Neural cell (in vitro differentiated cells): ENCODE measurements at regions not wholly inside any gene's neighbourhood (a gene's known extent, or its start where the extent isn't known, plus 50 kb on each side); places are given as distances from the start of the nearest gene placed in this dataset.

ENCODE experiments used
- H2AFZ ChIP-seq: fragments of 200-600, 300-800 bp; sonication (generic), shearing (Covaris generic); 2 replicates; pipeline ENCODE4 v1.6.0; 2014; ENCODE audit warnings: low read depth, mild to moderate bottlenecking, antibody characterized with exemption, low read length, moderate library complexity
- H3F3A ChIP-seq: fragments of 200-600 bp; shearing (Covaris generic); 2 replicates; pipeline ENCODE4 v1.6.1; 2016; ENCODE audit warnings: mild to moderate bottlenecking, moderate library complexity, mixed read lengths, antibody characterized with exemption, low read length; ENCODE audit not compliant: insufficient read depth, poor library complexity, severe bottlenecking
- H3K27ac ChIP-seq: fragments of 200-600, 300-800 bp; sonication (generic), shearing (Covaris generic); 2 replicates; pipeline ENCODE4 v1.5.1; 2014; ENCODE audit warnings: mild to moderate bottlenecking, low read length, moderate library complexity
- H3K27me3 ChIP-seq: fragments of 300-800, 200-600 bp; sonication (generic), shearing (Covaris generic); 2 replicates; pipeline ENCODE4 v1.6.0; 2014; ENCODE audit warnings: mild to moderate bottlenecking, low read depth, low read length, moderate library complexity; ENCODE audit not compliant: insufficient read depth
- H3K36me3 ChIP-seq: fragments of 300-800, 200-600 bp; sonication (generic), shearing (Covaris generic); 2 replicates; pipeline ENCODE4 v1.5.1; 2014; ENCODE audit warnings: mild to moderate bottlenecking, antibody characterized with exemption, low read length, moderate library complexity; ENCODE audit not compliant: insufficient read depth
- H3K4me2 ChIP-seq: fragments of 300-800, 200-600 bp; sonication (generic), shearing (Covaris generic); 2 replicates; pipeline ENCODE4 v1.6.0; 2014; ENCODE audit warnings: mild to moderate bottlenecking, low read length
- H3K4me3 ChIP-seq: fragments of 300-800, 200-600 bp; sonication (generic), shearing (Covaris generic); 2 replicates; pipeline ENCODE4 v1.5.1; 2014; ENCODE audit warnings: mild to moderate bottlenecking, low read length, moderate library complexity
- H3K79me2 ChIP-seq: fragments of 200-600 bp; shearing (Covaris generic); replicated peaks from 2 replicates; pipeline ENCODE4 v1.6.0; 2014; ENCODE audit warnings: mild to moderate bottlenecking, low read length, moderate library complexity; ENCODE audit not compliant: insufficient read depth
- H3K9ac ChIP-seq: fragments of 300-800, 200-600 bp; sonication (generic), shearing (Covaris generic); 2 replicates; pipeline ENCODE4 v1.6.1; 2016; ENCODE audit warnings: mild to moderate bottlenecking, low read length, mixed read lengths
- H3K9me2 ChIP-seq: fragments of 200-600 bp; shearing (Covaris generic); 2 replicates; pipeline ENCODE4 v1.6.1; 2016; ENCODE audit warnings: mild to moderate bottlenecking, low read length, mixed read lengths; ENCODE audit not compliant: insufficient read depth
- H3K9me3 ChIP-seq: fragments of 200-600, 300-800 bp; sonication (generic), shearing (Covaris generic); 2 replicates; pipeline ENCODE4 v1.6.1; 2016; ENCODE audit warnings: mild to moderate bottlenecking, mixed run types, low read length, moderate library complexity, mixed read lengths
- H4K20me1 ChIP-seq: fragments of 200-600 bp; shearing (Covaris generic); 2 replicates; pipeline ENCODE4 v1.6.1; 2016; ENCODE audit warnings: mild to moderate bottlenecking, mixed run types; ENCODE audit not compliant: insufficient read depth
- CTCF ChIP-seq: fragments of 450-650 bp; IDR thresholded peaks from 2 replicates; pipeline ENCODE4 v1.5.1; 2014; ENCODE audit warnings: antibody characterized with exemption, mild to moderate bottlenecking, moderate library complexity; ENCODE audit not compliant: poor library complexity, severe bottlenecking
- EP300 ChIP-seq: fragments of 450-650 bp; conservative IDR thresholded peaks from 2 replicates; pipeline ENCODE4 v1.6.1; 2014; ENCODE audit warnings: antibody characterized with exemption, mild to moderate bottlenecking, moderate library complexity; ENCODE audit not compliant: poor library complexity, severe bottlenecking
- EZH2 ChIP-seq: fragments of 200-600, 300-800 bp; shearing (Covaris generic), sonication (generic); IDR thresholded peaks from 2 replicates; pipeline ENCODE4 v1.6.1; 2014; ENCODE audit warnings: antibody characterized with exemption, low read length, borderline replicate concordance, mild to moderate bottlenecking; ENCODE audit not compliant: insufficient read depth, poor library complexity, severe bottlenecking
- MXI1 ChIP-seq: fragments of 450-650 bp; conservative IDR thresholded peaks from 2 replicates; pipeline ENCODE4 v1.6.1; 2014; ENCODE audit warnings: antibody characterized with exemption, mild to moderate bottlenecking; ENCODE audit not compliant: poor library complexity, severe bottlenecking
- POLR2AphosphoS5 ChIP-seq: IDR thresholded peaks from 2 replicates; pipeline ENCODE4 v1.6.1; 2012
- RAD21 ChIP-seq: fragments of 450-650 bp; conservative IDR thresholded peaks from 2 replicates; pipeline ENCODE4 v1.6.1; 2014; ENCODE audit warnings: antibody characterized with exemption, mild to moderate bottlenecking, moderate library complexity
- REST ChIP-seq: IDR thresholded peaks from 2 replicates; pipeline ENCODE4 v1.6.1; 2012; ENCODE audit warnings: borderline replicate concordance
- SMC3 ChIP-seq: fragments of 450-650 bp; conservative IDR thresholded peaks from 2 replicates; pipeline ENCODE4 v1.6.1; 2014; ENCODE audit warnings: antibody characterized with exemption, mild to moderate bottlenecking, moderate library complexity; ENCODE audit not compliant: poor library complexity
- TAF1 ChIP-seq: IDR thresholded peaks from 2 replicates; pipeline ENCODE4 v1.6.1; 2012; ENCODE audit warnings: low read depth

- Histone ChIP-seq H3K27ac (no peak overlapping the region), H3K4me2 (no peak overlapping the region), H4K20me1 (no peaks in the 10 kb centered on the region), H3K9ac (no peak overlapping the region), H3K9me2 (no peaks in the 10 kb centered on the region), H3K36me3 (no peaks in the 10 kb centered on the region), H3K79me2 (no peaks in the 10 kb centered on the region), H3K27me3 (no peaks in the 10 kb centered on the region), H3F3A (no peaks in the 10 kb centered on the region), H3K9me3 (no peaks in the 10 kb centered on the region), H2AFZ (no peak overlapping the region), H3K4me3 (no peak overlapping the region)
- TF ChIP-seq REST = no peak
- TF ChIP-seq EP300 = no peak
- no peak for TF ChIP-seq RAD21
- no peak for TF ChIP-seq TAF1
- TF ChIP-seq EZH2 = no peak
- no peak for TF ChIP-seq SMC3
- no peak for TF ChIP-seq POLR2AphosphoS5
- TF ChIP-seq MXI1 = no peak
- TF ChIP-seq CTCF = no peak
These were observed 612.2 kb upstream of the SLC39A10 start for GRCh38 chr2:195044801-195045200.

GRCh38 chr2:195038153-195038552 lies 618.9 kb upstream of the SLC39A10 start:
- TF ChIP-seq REST (no peak), SMC3 (no peak), RAD21 (no peak), EZH2 (no peak), TAF1 (no peak), MXI1 (no peak), POLR2AphosphoS5 (no peak), CTCF (no peak), EP300 (no peak)
- H3K79me2 ChIP-seq = no peaks in the 10 kb centered on the region
- H2AFZ ChIP-seq = no peak overlapping the region

More at GRCh38 chr2:195038153-195038552, 618.9 kb upstream of the SLC39A10 start:
- Histone ChIP-seq H3K36me3 (no peaks in the 10 kb centered on the region), H3K4me3 (no peak overlapping the region), H3K27ac (no peak overlapping the region), H3K27me3 (no peaks in the 10 kb centered on the region), H3K9me2 (no peaks in the 10 kb centered on the region), H3K9ac (no peak overlapping the region), H3K9me3 (no peaks in the 10 kb centered on the region), H3F3A (no peaks in the 10 kb centered on the region), H3K4me2 (no peak overlapping the region), H4K20me1 (no peaks in the 10 kb centered on the region)
